ENCODE measurements at regions not wholly inside any gene's neighbourhood (a gene's known extent, or its start where the extent isn't known, plus 50 kb on each side); places are given as distances from the start of the nearest gene placed in this dataset.

DNA sequence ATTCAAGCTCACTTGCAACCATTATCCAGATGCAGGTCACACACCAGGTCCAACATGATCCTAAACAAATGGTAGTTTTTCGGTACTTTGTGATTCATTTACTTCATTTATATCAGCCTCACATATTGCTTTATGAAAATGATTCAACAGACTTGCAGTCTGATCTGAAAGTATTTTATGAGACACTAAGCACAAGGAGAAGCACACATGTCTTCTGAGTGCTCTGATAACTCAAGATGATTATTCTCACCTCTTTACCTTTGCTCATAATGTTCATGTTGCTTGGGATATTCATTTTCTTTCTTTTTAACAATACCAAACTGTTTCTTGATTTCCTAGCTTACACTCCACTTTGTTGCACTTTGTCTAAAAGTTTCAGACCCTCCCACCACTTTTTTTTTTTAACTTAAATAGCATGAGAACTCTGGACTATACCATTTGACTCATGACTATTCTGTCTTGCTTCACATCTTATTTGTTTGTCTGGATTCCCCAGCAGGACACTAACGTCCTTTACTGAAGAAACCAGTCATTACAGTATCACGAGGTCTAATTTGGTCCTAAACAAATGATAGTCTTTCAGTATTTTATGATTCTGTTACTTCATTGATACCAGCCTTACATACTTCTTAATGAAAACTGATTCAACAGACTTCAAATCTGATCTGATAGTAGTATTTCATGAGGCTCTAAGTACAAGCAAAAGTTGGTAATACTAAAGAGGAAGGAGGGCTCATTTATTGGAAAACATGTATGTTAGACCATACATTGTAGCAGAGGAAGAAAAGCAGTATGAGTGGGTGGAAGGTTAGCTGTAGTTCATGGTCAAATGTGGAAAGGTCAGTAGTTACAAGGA is 171.8 kb upstream of the AHR start:
- TF ChIP-seq, protein P1, sequence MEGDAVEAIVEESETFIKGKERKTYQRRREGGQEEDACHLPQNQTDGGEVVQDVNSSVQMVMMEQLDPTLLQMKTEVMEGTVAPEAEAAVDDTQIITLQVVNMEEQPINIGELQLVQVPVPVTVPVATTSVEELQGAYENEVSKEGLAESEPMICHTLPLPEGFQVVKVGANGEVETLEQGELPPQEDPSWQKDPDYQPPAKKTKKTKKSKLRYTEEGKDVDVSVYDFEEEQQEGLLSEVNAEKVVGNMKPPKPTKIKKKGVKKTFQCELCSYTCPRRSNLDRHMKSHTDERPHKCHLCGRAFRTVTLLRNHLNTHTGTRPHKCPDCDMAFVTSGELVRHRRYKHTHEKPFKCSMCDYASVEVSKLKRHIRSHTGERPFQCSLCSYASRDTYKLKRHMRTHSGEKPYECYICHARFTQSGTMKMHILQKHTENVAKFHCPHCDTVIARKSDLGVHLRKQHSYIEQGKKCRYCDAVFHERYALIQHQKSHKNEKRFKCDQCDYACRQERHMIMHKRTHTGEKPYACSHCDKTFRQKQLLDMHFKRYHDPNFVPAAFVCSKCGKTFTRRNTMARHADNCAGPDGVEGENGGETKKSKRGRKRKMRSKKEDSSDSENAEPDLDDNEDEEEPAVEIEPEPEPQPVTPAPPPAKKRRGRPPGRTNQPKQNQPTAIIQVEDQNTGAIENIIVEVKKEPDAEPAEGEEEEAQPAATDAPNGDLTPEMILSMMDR (IDR thresholded peaks at IDR 0.05; ENCODE audit: insufficient read depth, low read depth, low read length), result no peak
- TF ChIP-seq EZH2 (IDR thresholded peaks at IDR 0.05; ENCODE audit: insufficient read depth, low read length), result no peak
